SK-N-MC (cell line): ENCODE measurements at regions not wholly inside any gene's neighbourhood (a gene's known extent, or its start where the extent isn't known, plus 50 kb on each side); places are given as distances from the start of the nearest gene placed in this dataset.

Source experiments
- EZH2 ChIP-seq: fragments of 200-600 bp; sonication (generic); IDR thresholded peaks from one replicate; pipeline ENCODE4 v1.6.1; 2017; ENCODE audit warnings: antibody characterized with exemption
- POLR2AphosphoS5 ChIP-seq: IDR thresholded peaks from 2 replicates; pipeline ENCODE4 v1.6.1; 2012; ENCODE audit warnings: mild to moderate bottlenecking, low read depth, low read length, borderline replicate concordance

DNA sequence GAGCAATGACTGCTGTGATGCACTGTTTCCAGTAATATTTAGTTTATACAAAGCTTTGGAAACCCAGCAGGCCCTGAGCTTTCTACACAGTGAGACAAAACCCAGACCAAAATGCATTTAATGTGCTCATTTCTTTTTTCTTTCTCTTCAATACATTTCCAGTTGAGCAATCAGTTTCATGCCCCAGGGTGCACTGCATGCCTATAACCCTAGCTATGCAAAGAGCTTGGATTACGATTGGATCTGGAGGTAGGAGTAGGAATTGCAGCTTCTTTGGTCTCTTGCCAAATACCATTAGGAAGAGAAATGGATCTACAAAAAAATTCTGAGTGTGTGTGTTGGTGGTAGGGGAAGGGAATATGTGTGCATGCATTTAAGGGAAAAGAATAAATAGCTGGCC, 1001.4 kb downstream of the SQOR start:
- TF ChIP-seq POLR2AphosphoS5 (no peak), EZH2 (no peak)
